GM12878 (cell line): ENCODE measurements at regions not wholly inside any gene's neighbourhood (a gene's known extent, or its start where the extent isn't known, plus 50 kb on each side); places are given as distances from the start of the nearest gene placed in this dataset.

Source experiments
- ATAC-seq: fragments of 200-7000 bp; cut with Tn5 transposase; 3 replicates; pipeline ENCODE4 v1.9.1; 2020; ENCODE audit warnings: mild to moderate bottlenecking, moderate library complexity
- BruUV-seq: library from RNA; stranded (reverse); fragments of 400-500 nt; replicated peaks from 2 replicates; lab custom pipeline; 2021; lab: Mats Ljungman, UMichigan
- CTCF ChIA-PET: fragments of 300-600 bp; sonication (Branson Sonifier 250); formaldehyde crosslinking; extraction: SDS; loops from one replicate; lab custom pipeline; 2021; ENCODE audit warnings: inconsistent platforms; lab: Yijun Ruan, JAX
- POLR2A ChIA-PET: fragments of 350-600 bp; formaldehyde crosslinking; extraction: SDS; loops from one replicate; lab custom pipeline; 2021; ENCODE audit warnings: inconsistent platforms; lab: Charles Lee
- RAD21 ChIA-PET: fragments of 300-600 bp; sonication (Branson Sonifier 250); formaldehyde crosslinking; loops from one replicate; lab custom pipeline; 2023; ENCODE audit warnings: antibody characterized with exemption; ENCODE audit not compliant: unreplicated experiment; lab: Charles Lee
- SMC1A ChIA-PET: fragments of 300-600 bp; sonication (Branson Sonifier 250); formaldehyde crosslinking; loops from one replicate; lab custom pipeline; 2023; ENCODE audit not compliant: unreplicated experiment, uncharacterized antibody; lab: Charles Lee
- DNase-seq: peaks from one replicate; pipeline ENCODE4 v3.0.0-alpha.2; 2011; ENCODE audit warnings: low read depth, low spot score
- FAIRE-seq: peaks from 3 replicates; lab custom pipeline; 2011; peaks lifted over from hg19 to GRCh38; lab: Jason Lieb, UNC
- H2AFZ ChIP-seq: 2 replicates; pipeline ENCODE4 v1.6.0; 2011; ENCODE audit warnings: low read depth, low read length, control low read depth; ENCODE audit not compliant: control insufficient read depth
- H3K27ac ChIP-seq: 2 replicates; pipeline ENCODE4 v1.5.1; 2011; ENCODE audit warnings: control low read depth; ENCODE audit not compliant: control insufficient read depth, insufficient read depth
- H3K27me3 ChIP-seq, 2 experiments: replicated peaks in 1 of 2; 2 replicates each; pipeline versions ENCODE4 v1.6.0 to v1.6.1; 2011; ENCODE audit warnings: low read length in 1 of 2; ENCODE audit not compliant: control insufficient read depth in 2 of 2, insufficient read depth in 2 of 2
- H3K36me3 ChIP-seq, 2 experiments: 2 replicates each; pipeline ENCODE4 v1.5.1; 2011; ENCODE audit warnings: low read length in 1 of 2; ENCODE audit not compliant: control insufficient read depth in 2 of 2, insufficient read depth in 2 of 2
- H3K4me1 ChIP-seq: 2 replicates; pipeline ENCODE4 v1.6.1; 2011; ENCODE audit warnings: mild to moderate bottlenecking, low read length, moderate library complexity, mixed read lengths; ENCODE audit not compliant: control insufficient read depth, insufficient read depth
- H3K4me2 ChIP-seq: 2 replicates; pipeline ENCODE4 v1.6.0; 2011; ENCODE audit warnings: control low read depth; ENCODE audit not compliant: control insufficient read depth, insufficient read depth
- H3K4me3 ChIP-seq: fragments of 200-600 bp; sonication (generic); 2 replicates; pipeline ENCODE4 v1.5.1; 2016
- H3K79me2 ChIP-seq: 2 replicates; pipeline ENCODE4 v1.6.0; 2011; ENCODE audit warnings: low read length; ENCODE audit not compliant: control insufficient read depth, insufficient read depth
- H3K9ac ChIP-seq: 2 replicates; pipeline ENCODE4 v1.8.0; 2011; ENCODE audit warnings: low read length, control low read depth, mixed read lengths; ENCODE audit not compliant: control insufficient read depth, insufficient read depth
- H3K9me3 ChIP-seq: replicated peaks from 3 replicates; pipeline ENCODE4 v1.5.1; 2011; ENCODE audit warnings: mild to moderate bottlenecking, low read length; ENCODE audit not compliant: control insufficient read depth, insufficient read depth
- H4K20me1 ChIP-seq: 2 replicates; pipeline ENCODE4 v1.6.0; 2011; ENCODE audit not compliant: control insufficient read depth, insufficient read depth
- ASH2L ChIP-seq: fragments of 300-600, 200-600 bp; sonication (generic); IDR thresholded peaks from 2 replicates; pipeline ENCODE4 v1.6.1; 2017; ENCODE audit warnings: low read depth, mild to moderate bottlenecking, borderline replicate concordance
- BHLHE40 ChIP-seq, 2 experiments: fragments of 450-650 bp in 1 of 2; IDR thresholded peaks; 2 replicates each; pipeline ENCODE4 v1.6.1; 2011 to 2017; ENCODE audit warnings: low read depth in 2 of 2, borderline replicate concordance in 1 of 2, improper control_type of control experiment in 1 of 2, low read length in 1 of 2, mild to moderate bottlenecking in 1 of 2
- CBX3 ChIP-seq: fragments of 200-600 bp; sonication (generic); IDR thresholded peaks from 2 replicates; pipeline ENCODE4 v1.6.1; 2016; ENCODE audit warnings: low read depth, borderline replicate concordance
- E2F8 ChIP-seq: fragments of 450-650 bp; IDR thresholded peaks from 2 replicates; pipeline ENCODE4 v1.6.1; 2018; ENCODE audit warnings: mild to moderate bottlenecking, low read depth, moderate library complexity; ENCODE audit not compliant: partially characterized antibody
- KAT2A ChIP-seq: conservative IDR thresholded peaks from 2 replicates; pipeline ENCODE4 v1.6.1; 2011; ENCODE audit warnings: low read depth, low read length; ENCODE audit not compliant: control insufficient read depth
- MTA3 ChIP-seq: IDR thresholded peaks from 2 replicates; pipeline ENCODE4 v1.6.1; 2012; ENCODE audit warnings: low read length, inconsistent platforms, borderline replicate concordance
- NR2F1 ChIP-seq: fragments of 450-650 bp; conservative IDR thresholded peaks from 2 replicates; pipeline ENCODE4 v1.6.1; 2017; ENCODE audit warnings: mild to moderate bottlenecking
- NRF1 ChIP-seq: conservative IDR thresholded peaks from 2 replicates; pipeline ENCODE4 v1.6.1; 2011; ENCODE audit warnings: mild to moderate bottlenecking, low read depth, low read length, improper control_type of control experiment
- PAX8 ChIP-seq: fragments of 450-650 bp; IDR thresholded peaks from 2 replicates; pipeline ENCODE4 v1.6.1; 2017; ENCODE audit warnings: mild to moderate bottlenecking, moderate library complexity
- RELB ChIP-seq: fragments of 450-650 bp; IDR thresholded peaks from 2 replicates; pipeline ENCODE4 v1.6.1; 2017; ENCODE audit warnings: low read depth, mild to moderate bottlenecking, moderate library complexity
- RFX5 ChIP-seq: IDR thresholded peaks from 2 replicates; pipeline ENCODE4 v1.6.1; 2011; ENCODE audit warnings: low read depth, low read length, improper control_type of control experiment
- SUZ12 ChIP-seq: fragments of 200-600 bp; sonication (generic); IDR thresholded peaks from one replicate; pipeline ENCODE4 v1.6.1; 2018; ENCODE audit warnings: antibody characterized with exemption, mild to moderate bottlenecking; ENCODE audit not compliant: unreplicated experiment
- YBX1 ChIP-seq: fragments of 450-650 bp; IDR thresholded peaks from 2 replicates; pipeline ENCODE4 v1.6.1; 2016; ENCODE audit warnings: antibody characterized with exemption
- ZNF217 ChIP-seq: fragments of 450-650 bp; IDR thresholded peaks from 2 replicates; pipeline ENCODE4 v1.6.1; 2017; ENCODE audit warnings: antibody characterized with exemption, mild to moderate bottlenecking
- ZZZ3 ChIP-seq: IDR thresholded peaks from 2 replicates; pipeline ENCODE4 v1.6.1; 2011; ENCODE audit warnings: low read depth; ENCODE audit not compliant: control insufficient read depth, insufficient read length
- WGBS: methylation state at CpG from one replicate; pipeline ENCODE4 v1.1.6; 2016; ENCODE audit warnings: low lambda C conversion rate; ENCODE audit not compliant: insufficient replicate concordance, insufficient coverage; ENCODE audit errors: missing lambda C conversion rate; 5-methylcytosine and 5-hydroxymethylcytosine counted together
- in situ Hi-C: fragments of 300-500 bp; cut with MboI; formaldehyde crosslinking; loops from 9 replicates; pipeline ENCODE4 v1.14.3; 2018; ENCODE audit warnings: mixed read lengths
- intact Hi-C: fragments of 100-400 bp; cut with micrococcal nuclease; formaldehyde crosslinking; loops from one replicate; pipeline ENCODE4 v1.14.2; 2022; ENCODE audit not compliant: unreplicated experiment

GRCh38 chr7:25777969-25778708 lies 373.9 kb upstream of the NFE2L3 start (continued):
- TF ChIP-seq KAT2A (no peak), RFX5 (no peak), MTA3 (no peak), ZNF217 (no peak), NRF1 (no peak)

- BruUV-seq, result no TSS peak
- FAIRE-seq, result no peak
- H3K4me2 ChIP-seq, result no peak overlapping the region
- no peaks in the 10 kb centered on the region for H3K36me3 ChIP-seq
- no peak overlapping the region for H3K9ac ChIP-seq
- H3K79me2 ChIP-seq, result no peaks in the 10 kb centered on the region
- no peak overlapping the region for H2AFZ ChIP-seq
- no peaks in the 10 kb centered on the region for H3K4me1 ChIP-seq
- H3K27ac ChIP-seq, result no peak overlapping the region
- in situ Hi-C loops, result no loop called here
- ChIA-PET POLR2A (no interaction called here), RAD21 (no interaction called here), CTCF (no interaction called here), SMC1A (no interaction called here)
- no peak overlapping the region for H3K4me3 ChIP-seq
- no peaks in the 10 kb centered on the region for H4K20me1 ChIP-seq
- peaks cover 0 to 2% of the 10 kb centered on the region in 2 experiments; a peak in 2 of 4 replicates for H3K27me3 ChIP-seq
- intact Hi-C loops, result no loop called here
- no peak for ATAC-seq
- no peak for DNase-seq
- H3K9me3 ChIP-seq, result no peaks in the 10 kb centered on the region
- 30% methylated on average over 3 of the region's 3 CpGs for WGBS
- TF ChIP-seq CBX3 (no peak), ASH2L (no peak), E2F8 (no peak), BHLHE40 (IDR thresholded peaks at IDR 0.05; ENCODE audit: borderline replicate concordance in 1 of 2, low read depth in 2 of 2, low read length in 1 of 2) (no peak), PAX8 (no peak), ZZZ3 (no peak), RELB (no peak), YBX1 (no peak), NR2F1 (no peak), SUZ12 (no peak)
Measured at GRCh38 chr7:25779002-25779546, 372.9 kb upstream of the NFE2L3 start.
